ENCODE measurements at regions not wholly inside any gene's neighbourhood (a gene's known extent, or its start where the extent isn't known, plus 50 kb on each side); places are given as distances from the start of the nearest gene placed in this dataset.

- Histone ChIP-seq H3K27me3 (no peaks in the 10 kb centered on the region), H3K9me3 (no peaks in the 10 kb centered on the region), H3K4me1 (peaks cover 0 to 6% of the 10 kb centered on the region in 2 donors), H3K27ac (no peak overlapping the region), H3K4me3 (no peak overlapping the region), H3K36me3 (no peaks in the 10 kb centered on the region)
- intact Hi-C loops (cut with DNase I; ENCODE audit: low total_unique reads): loop anchor here (10.0 kb wide), 1 partner anchor 65 kb away; no protein-coding TSS in a partner anchor
- no peak for DNase-seq
- TF ChIP-seq CTCF (IDR thresholded peaks at IDR 0.05) (no peak), POLR2A (IDR thresholded peaks at IDR 0.05) (no peak)
These were observed 133.0 kb upstream of the GSE1 start for GRCh38 chr16:85479972-85480726.

DNA sequence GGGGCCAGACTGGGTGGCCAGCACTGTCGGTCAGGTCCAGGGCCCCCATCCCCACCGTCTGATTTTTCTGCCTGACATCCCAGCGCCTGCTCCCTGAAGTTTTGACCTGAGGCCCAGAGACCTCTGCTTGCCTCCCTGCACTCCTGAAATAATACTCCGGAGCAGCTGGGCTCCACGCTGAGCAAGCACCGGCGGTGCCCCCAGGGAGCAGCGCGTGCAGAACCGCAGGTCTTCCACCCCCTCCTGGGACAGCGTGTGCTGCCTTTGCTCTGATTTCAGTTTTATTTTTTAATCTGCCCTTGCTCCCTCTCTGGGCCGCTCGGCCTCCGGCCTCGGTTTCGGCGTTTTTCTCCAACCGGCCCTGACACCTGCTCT is 132.4 kb upstream of the GSE1 start:
- no peak for DNase-seq
- H3K4me1 ChIP-seq: no peaks in the 10 kb centered on the region
- no peaks in the 10 kb centered on the region for H3K9me3 ChIP-seq
- H3K27me3 ChIP-seq: no peaks in the 10 kb centered on the region
- H3K36me3 ChIP-seq: no peaks in the 10 kb centered on the region
- TF ChIP-seq POLR2A (IDR thresholded peaks at IDR 0.05) (no peak), CTCF (IDR thresholded peaks at IDR 0.05) (no peak)
- no peak overlapping the region for H3K27ac ChIP-seq
- no peak overlapping the region for H3K4me3 ChIP-seq
- intact Hi-C loops (cut with DNase I; ENCODE audit: low total_unique reads): loop anchor here (10.0 kb wide), 1 partner anchor 64 kb away; no protein-coding TSS in a partner anchor

GRCh38 chr16:85481206-85481605 is 131.9 kb upstream of the GSE1 start:
- TF ChIP-seq POLR2A (IDR thresholded peaks at IDR 0.05) (no peak), CTCF (IDR thresholded peaks at IDR 0.05) (no peak)
- Histone ChIP-seq H3K9me3 (no peaks in the 10 kb centered on the region), H3K36me3 (no peaks in the 10 kb centered on the region), H3K4me3 (no peak overlapping the region), H3K27me3 (no peaks in the 10 kb centered on the region), H3K27ac (no peak overlapping the region), H3K4me1 (no peaks in the 10 kb centered on the region)
- intact Hi-C loops (cut with DNase I; ENCODE audit: low total_unique reads): loop anchor here (10.0 kb wide), 1 partner anchor 64 kb away; no protein-coding TSS in a partner anchor
- no peak for DNase-seq

DNA sequence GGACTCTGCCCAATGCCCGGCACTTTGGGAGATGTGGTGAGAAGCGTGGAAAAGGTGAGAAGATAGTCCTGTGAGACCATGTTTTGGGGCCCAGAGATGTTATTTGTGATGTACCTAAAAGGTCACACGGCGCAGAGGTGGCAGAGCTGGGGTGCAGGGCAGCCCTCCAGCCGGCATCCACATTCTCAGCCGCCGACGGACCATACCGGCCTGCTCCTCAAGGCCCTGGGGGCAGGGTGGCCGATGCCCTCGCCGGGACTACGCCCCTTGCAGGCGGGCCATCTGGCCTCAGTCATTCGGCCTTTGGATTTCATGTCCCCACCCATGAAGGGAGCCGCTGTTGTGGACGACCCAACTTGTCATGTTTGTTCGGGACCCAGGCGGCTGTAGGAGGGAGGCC is 131.4 kb upstream of the GSE1 start:
- Histone ChIP-seq H3K4me3 (no peak overlapping the region), H3K9me3 (no peaks in the 10 kb centered on the region), H3K36me3 (no peaks in the 10 kb centered on the region), H3K27ac (no peak overlapping the region), H3K27me3 (no peaks in the 10 kb centered on the region), H3K4me1 (no peaks in the 10 kb centered on the region)
- TF ChIP-seq CTCF (IDR thresholded peaks at IDR 0.05) (no peak), POLR2A (IDR thresholded peaks at IDR 0.05) (no peak)
- intact Hi-C loops (cut with DNase I; ENCODE audit: low total_unique reads): loop anchor here (10.0 kb wide), 1 partner anchor 63 kb away; no protein-coding TSS in a partner anchor
- no peak for DNase-seq

DNA sequence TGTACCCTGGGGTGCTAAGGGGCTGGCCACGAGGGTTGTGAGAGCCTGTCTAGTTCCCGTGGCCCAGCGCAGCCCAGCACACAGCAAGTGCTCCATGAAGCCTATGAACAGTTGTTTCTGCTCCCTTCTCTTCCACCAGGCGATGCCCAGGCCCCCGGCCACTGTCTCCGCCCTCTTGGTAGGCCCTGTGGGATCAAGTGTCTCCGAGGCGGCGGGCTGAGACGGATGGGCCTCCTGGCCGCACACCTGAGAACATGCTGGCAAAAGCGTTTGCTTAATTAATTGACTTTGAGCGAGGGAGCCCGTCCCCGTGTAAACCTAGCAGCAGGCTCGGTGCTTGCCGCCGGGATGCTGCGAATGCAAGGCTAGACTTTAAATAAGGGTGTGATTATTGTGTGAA is 129.7 kb upstream of the GSE1 start:
- DNase-seq: no peak
- no peaks in the 10 kb centered on the region for H3K9me3 ChIP-seq
- no peaks in the 10 kb centered on the region for H3K27me3 ChIP-seq
- no peaks in the 10 kb centered on the region for H3K4me1 ChIP-seq
- H3K27ac ChIP-seq: no peak overlapping the region
- H3K4me3 ChIP-seq: no peak overlapping the region
- H3K36me3 ChIP-seq: no peaks in the 10 kb centered on the region
- intact Hi-C loops (cut with DNase I; ENCODE audit: low total_unique reads): loop anchor here (10.0 kb wide), 1 partner anchor 61 kb away; no protein-coding TSS in a partner anchor
- TF ChIP-seq CTCF (IDR thresholded peaks at IDR 0.05) (no peak), POLR2A (IDR thresholded peaks at IDR 0.05) (no peak)

Measured in uterus (tissue), 3 donors.